H1 (cell line): ENCODE measurements at regions not wholly inside any gene's neighbourhood (a gene's known extent, or its start where the extent isn't known, plus 50 kb on each side); places are given as distances from the start of the nearest gene placed in this dataset.

Experiments used
- CTCF ChIA-PET: fragments of 300-600 bp; sonication (Branson Sonifier 250); formaldehyde crosslinking; loops from one replicate; lab custom pipeline; 2021; ENCODE audit not compliant: partially characterized antibody; lab: Charles Lee
- POLR2A ChIA-PET: fragments of 300-600 bp; sonication (Branson Sonifier 250); formaldehyde crosslinking; loops from one replicate; lab custom pipeline; 2021; ENCODE audit warnings: inconsistent platforms; ENCODE audit not compliant: partially characterized antibody; lab: Charles Lee
- DNase-seq, 2 experiments: peaks; one replicate each; pipeline versions ENCODE4 v3.0.0 to v3.0.0-alpha.2; 2010 to 2022; ENCODE audit warnings: low spot score in 2 of 2, low read depth in 1 of 2, mixed read lengths in 1 of 2
- FAIRE-seq: peaks from 2 replicates; lab custom pipeline; 2011; peaks lifted over from hg19 to GRCh38; lab: Jason Lieb, UNC
- H2AFZ ChIP-seq: 2 replicates; pipeline ENCODE4 v1.8.1; 2012; ENCODE audit warnings: low read length, inconsistent platforms
- H2AK5ac ChIP-seq: 2 replicates; pipeline ENCODE4 v1.6.1; 2013; ENCODE audit warnings: low read depth, low read length
- H2BK120ac ChIP-seq: replicated peaks from 2 replicates; pipeline ENCODE3; 2013; ENCODE audit warnings: low read depth, low read length, inconsistent platforms
- H2BK12ac ChIP-seq: 2 replicates; pipeline ENCODE4 v1.6.1; 2013; ENCODE audit warnings: low read depth, low read length
- H2BK15ac ChIP-seq: 2 replicates; pipeline ENCODE4 v1.6.1; 2013; ENCODE audit warnings: low read length
- H2BK20ac ChIP-seq: 2 replicates; pipeline ENCODE4 v1.6.1; 2013; ENCODE audit warnings: low read length
- H2BK5ac ChIP-seq: 2 replicates; pipeline ENCODE4 v1.6.1; 2013; ENCODE audit warnings: low read depth, low read length
- H3K14ac ChIP-seq: 2 replicates; pipeline ENCODE4 v1.6.1; 2013; ENCODE audit warnings: inconsistent platforms; ENCODE audit not compliant: insufficient read length
- H3K18ac ChIP-seq: 2 replicates; pipeline ENCODE4 v1.6.1; 2013; ENCODE audit warnings: low read length; ENCODE audit errors: extremely low read depth
- H3K23ac ChIP-seq: 2 replicates; pipeline ENCODE4 v1.6.1; 2013; ENCODE audit warnings: inconsistent platforms; ENCODE audit not compliant: insufficient read length
- H3K23me2 ChIP-seq: 2 replicates; pipeline ENCODE4 v1.6.1; 2013; ENCODE audit warnings: low read depth, low read length
- H3K27ac ChIP-seq: 2 replicates; pipeline ENCODE4 v1.6.1; 2011; ENCODE audit warnings: low read depth, low read length, inconsistent platforms
- H3K27me3 ChIP-seq, 4 experiments: replicated peaks in 1 of 4; 1 replicate in 1 of 4; 2 replicates in 3 of 4; pipeline versions ENCODE4 v1.6.1 to v1.8.1; 2011 to 2013; ENCODE audit warnings: low read length in 3 of 4, mild to moderate bottlenecking in 3 of 4, inconsistent platforms in 2 of 4, mixed read lengths in 2 of 4, moderate library complexity in 1 of 4; ENCODE audit not compliant: control insufficient read depth in 3 of 4, insufficient read depth in 3 of 4; ENCODE audit errors: extremely low read depth in 1 of 4
- H3K36me3 ChIP-seq, 4 experiments: 2 replicates each; pipeline versions ENCODE4 v1.6.1 to v1.8.1; 2011 to 2013; ENCODE audit warnings: mild to moderate bottlenecking in 4 of 4, low read length in 3 of 4, moderate library complexity in 2 of 4, control low read depth in 1 of 4, inconsistent platforms in 1 of 4; ENCODE audit not compliant: insufficient read depth in 4 of 4, control insufficient read depth in 2 of 4
- H3K4ac ChIP-seq: replicated peaks from 2 replicates; pipeline ENCODE3; 2013; ENCODE audit warnings: low read length, low read depth, mixed read lengths, inconsistent platforms; ENCODE audit not compliant: insufficient read length
- H3K4me1 ChIP-seq, 4 experiments: replicated peaks in 1 of 4; 1 replicate in 1 of 4; 2 replicates in 3 of 4; pipeline versions ENCODE4 v1.6.1 to v1.8.1; 2011 to 2013; ENCODE audit warnings: low read length in 3 of 4, inconsistent platforms in 2 of 4, mixed read lengths in 1 of 4; ENCODE audit not compliant: insufficient read depth in 4 of 4, control insufficient read depth in 3 of 4
- H3K4me2 ChIP-seq, 2 experiments: 2 replicates each; pipeline versions ENCODE4 v1.6.1 to v1.8.1; 2011 to 2013; ENCODE audit warnings: low read depth in 2 of 2, low read length in 2 of 2, control low read depth in 1 of 2, inconsistent platforms in 1 of 2, mild to moderate bottlenecking in 1 of 2; ENCODE audit not compliant: insufficient read depth in 1 of 2
- H3K4me3 ChIP-seq, 4 experiments: fragments of 200-600, 300-600 bp in 1 of 4; sonication (generic), shearing (Covaris generic), sonication (Bioruptor Twin) in 1 of 4; 2 replicates each; pipeline versions ENCODE4 v1.5.1 to v1.8.1; 2011 to 2016; ENCODE audit warnings: low read length in 4 of 4, low read depth in 3 of 4, control low read depth in 2 of 4, inconsistent platforms in 2 of 4, mild to moderate bottlenecking in 2 of 4, mixed read lengths in 1 of 4, moderate library complexity in 1 of 4; ENCODE audit not compliant: insufficient read depth in 2 of 4; ENCODE audit errors: extremely low read depth in 1 of 4
- H3K56ac ChIP-seq: replicated peaks from 2 replicates; pipeline ENCODE3; 2013; ENCODE audit warnings: low read depth, mild to moderate bottlenecking, mixed read lengths, low read length, inconsistent platforms; ENCODE audit not compliant: insufficient read length
- H3K79me1 ChIP-seq: 2 replicates; pipeline ENCODE4 v1.6.1; 2013; ENCODE audit warnings: low read depth, low read length, control low read depth
- H3K79me2 ChIP-seq, 2 experiments: 2 replicates each; pipeline versions ENCODE4 v1.6.1 to v1.8.1; 2012 to 2013; ENCODE audit warnings: low read length in 2 of 2, mild to moderate bottlenecking in 2 of 2, inconsistent platforms in 1 of 2; ENCODE audit not compliant: insufficient read depth in 2 of 2, control insufficient read depth in 1 of 2
- H3K9ac ChIP-seq, 4 experiments: replicated peaks in 1 of 4; 1 replicate in 1 of 4; 2 replicates in 3 of 4; pipeline versions ENCODE4 v1.6.1 to v1.8.1; 2011 to 2013; ENCODE audit warnings: low read depth in 3 of 4, low read length in 3 of 4, control low read depth in 2 of 4, mild to moderate bottlenecking in 2 of 4, moderate library complexity in 2 of 4, inconsistent platforms in 1 of 4; ENCODE audit errors: extremely low read depth in 1 of 4
- H3K9me3 ChIP-seq, 2 experiments: 2 replicates each; pipeline versions ENCODE4 v1.6.1 to v1.8.1; 2012 to 2013; ENCODE audit warnings: mild to moderate bottlenecking in 2 of 2, moderate library complexity in 2 of 2, control low read depth in 1 of 2, inconsistent platforms in 1 of 2, low read depth in 1 of 2, low read length in 1 of 2, mixed read lengths in 1 of 2; ENCODE audit not compliant: insufficient read depth in 2 of 2
- H4K20me1 ChIP-seq, 2 experiments: replicated peaks in 1 of 2; 2 replicates each; pipeline versions ENCODE3 to v1.8.1; 2011 to 2013; ENCODE audit warnings: inconsistent platforms in 2 of 2, low read length in 2 of 2, mild to moderate bottlenecking in 1 of 2; ENCODE audit not compliant: insufficient read depth in 2 of 2, control insufficient read depth in 1 of 2
- H4K5ac ChIP-seq: 2 replicates; pipeline ENCODE4 v1.6.1; 2013; ENCODE audit warnings: low read length, low read depth, mixed read lengths, inconsistent platforms; ENCODE audit not compliant: insufficient read length
- H4K8ac ChIP-seq: 2 replicates; pipeline ENCODE4 v1.8.0; 2013; ENCODE audit warnings: mild to moderate bottlenecking, moderate library complexity, low read length, inconsistent platforms; ENCODE audit not compliant: insufficient read depth; ENCODE audit errors: extremely low read depth
- H4K91ac ChIP-seq: replicated peaks from 2 replicates; pipeline ENCODE3; 2013; ENCODE audit warnings: low read length, mixed read lengths, inconsistent platforms; ENCODE audit not compliant: insufficient read length
- CBX8 ChIP-seq: fragments of 300-800, 300-1000 bp; sonication (generic); IDR thresholded peaks from 2 replicates; pipeline ENCODE4 v1.7.1; 2016; ENCODE audit warnings: low read depth, low read length, borderline replicate concordance
- EGR1 ChIP-seq: IDR thresholded peaks from 2 replicates; pipeline ENCODE4 v1.6.1; 2011; ENCODE audit warnings: low read depth, low read length, borderline replicate concordance
- FOSL1 ChIP-seq: IDR thresholded peaks from 2 replicates; pipeline ENCODE4 v1.6.1; 2011; ENCODE audit warnings: mild to moderate bottlenecking, low read depth, low read length, moderate library complexity; ENCODE audit not compliant: insufficient read depth
- GTF2F1 ChIP-seq: IDR thresholded peaks from 2 replicates; pipeline ENCODE4 v1.6.1; 2012; ENCODE audit warnings: low read depth, low read length, improper control_type of control experiment, borderline replicate concordance
- KDM4A ChIP-seq: IDR thresholded peaks from one replicate; pipeline ENCODE4 v1.7.1; 2012; ENCODE audit warnings: low read depth, mild to moderate bottlenecking, moderate library complexity, low read length, inconsistent platforms; ENCODE audit not compliant: severe bottlenecking
- POLR2AphosphoS5 ChIP-seq: IDR thresholded peaks from 2 replicates; pipeline ENCODE4 v1.6.1; 2011; ENCODE audit warnings: low read depth, low read length
- SIX5 ChIP-seq: IDR thresholded peaks from 2 replicates; pipeline ENCODE4 v1.6.1; 2011; ENCODE audit warnings: mild to moderate bottlenecking, low read depth, low read length
- SP4 ChIP-seq: IDR thresholded peaks from 2 replicates; pipeline ENCODE4 v1.6.1; 2012; ENCODE audit warnings: low read length, inconsistent platforms
- SUZ12 ChIP-seq: fragments of 200-600 bp; sonication (generic); IDR thresholded peaks from 2 replicates; pipeline ENCODE4 v1.6.1; 2012; ENCODE audit warnings: mild to moderate bottlenecking, inconsistent platforms, low read length, moderate library complexity, mixed read lengths
- WGBS, 2 experiments: shearing (Covaris generic) in 1 of 2; methylation state at CpG; one replicate each; pipeline versions ENCODE4 v1.1.6 to v1.1.7; 2013 to 2015; ENCODE audit warnings: low lambda C conversion rate in 2 of 2, mixed read lengths in 2 of 2, inconsistent platforms in 1 of 2, low coverage in 1 of 2, missing lambda C conversion rate in 1 of 2; ENCODE audit not compliant: insufficient replicate concordance in 2 of 2, insufficient coverage in 1 of 2, insufficient read length in 1 of 2; ENCODE audit errors: extremely low coverage in 1 of 2, missing lambda C conversion rate in 1 of 2; 5-methylcytosine and 5-hydroxymethylcytosine counted together
- TF ChIP-seq, protein P1 (sequence below): IDR thresholded peaks from 2 replicates; pipeline ENCODE4 v1.6.1; 2011; ENCODE audit warnings: low read depth, mild to moderate bottlenecking, low read length; ENCODE audit not compliant: insufficient read depth

- Histone ChIP-seq H4K91ac (no peak overlapping the region), H3K4ac (no peak overlapping the region), H3K79me2 (no peaks in the 10 kb centered on the region), H2BK15ac (no peak overlapping the region), H2BK20ac (no peak overlapping the region), H3K4me3 (no peak overlapping the region), H3K79me1 (no peaks in the 10 kb centered on the region)
- no peak for TF ChIP-seq POLR2AphosphoS5
- TF ChIP-seq SIX5, result no peak
- TF ChIP-seq FOSL1, result no peak
- TF ChIP-seq SUZ12, result no peak
- TF ChIP-seq GTF2F1, result no peak
- TF ChIP-seq CBX8, result no peak
- no peak for TF ChIP-seq EGR1
- no peak for TF ChIP-seq SP4
- no peak for TF ChIP-seq KDM4A
- TF ChIP-seq, protein P1, sequence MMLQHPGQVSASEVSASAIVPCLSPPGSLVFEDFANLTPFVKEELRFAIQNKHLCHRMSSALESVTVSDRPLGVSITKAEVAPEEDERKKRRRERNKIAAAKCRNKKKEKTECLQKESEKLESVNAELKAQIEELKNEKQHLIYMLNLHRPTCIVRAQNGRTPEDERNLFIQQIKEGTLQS, result no peak
- TF ChIP-seq, all 59 proteins: peak for 0
- Histone ChIP-seq H3K9ac (no peak overlapping the region), H3K27me3 (no peaks in the 10 kb centered on the region), H3K14ac (no peak overlapping the region), H3K27ac (no peak overlapping the region), H4K8ac (no peak overlapping the region), H2BK12ac (no peak overlapping the region), H2AFZ (no peak overlapping the region), H3K18ac (no peak overlapping the region), H3K56ac (no peak overlapping the region), H3K9me3 (peaks cover 4 to 11% of the 10 kb centered on the region in 2 experiments; a peak in 2 of 4 replicates), H3K36me3 (no peaks in the 10 kb centered on the region), H2AK5ac (no peak overlapping the region), H2BK120ac (no peak overlapping the region), H3K23ac (no peak overlapping the region), H3K23me2 (no peaks in the 10 kb centered on the region), H3K4me2 (no peak overlapping the region), H4K20me1 (no peaks in the 10 kb centered on the region), H2BK5ac (no peak overlapping the region), H4K5ac (no peak overlapping the region), H3K4me1 (no peaks in the 10 kb centered on the region; a peak in 1 of 7 replicates)
- 90% methylated on average over 3 of the region's 3 CpGs; no CpG with 5 or more reads in 1 of the 2 experiments for WGBS, 2 experiments
- FAIRE-seq (no peak), DNase-seq (no peak)
- POLR2A ChIA-PET, result no interaction called here
- CTCF ChIA-PET, result no interaction called here
Measured at GRCh38 chr10:47164800-47165128, 135.2 kb upstream of the GDF10 start.
